ENCODE measurements at regions not wholly inside any gene's neighbourhood (a gene's known extent, or its start where the extent isn't known, plus 50 kb on each side); places are given as distances from the start of the nearest gene placed in this dataset.
"Not testable (repeated sequence)": the region's sequence is repeated elsewhere in the genome, so short reads cannot be mapped to it uniquely, and the experiment has no call there.

- no peak for DNase-seq (ENCODE audit: low spot score)
These were observed 414.1 kb downstream of the BRD1 start for GRCh38 chr22:49413551-49413950.

GRCh38 chr22:49413146-49413545, 414.5 kb downstream of the BRD1 start:
- no peak for DNase-seq (ENCODE audit: low spot score)

DNA sequence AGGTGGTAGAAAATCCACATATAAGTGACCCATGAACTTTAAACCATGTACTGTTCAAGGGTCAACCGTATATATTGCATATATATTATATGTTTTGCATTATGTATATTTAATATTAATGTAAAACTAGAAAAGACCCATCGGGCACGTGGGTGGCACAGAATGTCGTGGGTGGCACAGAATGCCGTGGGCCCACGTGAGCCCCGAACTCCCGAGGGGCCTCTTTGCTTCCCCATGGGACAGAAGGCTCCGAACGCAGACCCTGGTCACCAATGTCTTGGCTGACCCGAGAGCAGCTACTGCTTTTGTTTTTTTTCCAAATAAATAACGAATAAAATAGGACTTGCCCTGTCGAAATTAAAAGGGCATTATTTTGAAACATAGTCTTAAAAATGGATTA, 415.4 kb downstream of the BRD1 start:
- DNase-seq (ENCODE audit: low spot score), result no peak

DNA sequence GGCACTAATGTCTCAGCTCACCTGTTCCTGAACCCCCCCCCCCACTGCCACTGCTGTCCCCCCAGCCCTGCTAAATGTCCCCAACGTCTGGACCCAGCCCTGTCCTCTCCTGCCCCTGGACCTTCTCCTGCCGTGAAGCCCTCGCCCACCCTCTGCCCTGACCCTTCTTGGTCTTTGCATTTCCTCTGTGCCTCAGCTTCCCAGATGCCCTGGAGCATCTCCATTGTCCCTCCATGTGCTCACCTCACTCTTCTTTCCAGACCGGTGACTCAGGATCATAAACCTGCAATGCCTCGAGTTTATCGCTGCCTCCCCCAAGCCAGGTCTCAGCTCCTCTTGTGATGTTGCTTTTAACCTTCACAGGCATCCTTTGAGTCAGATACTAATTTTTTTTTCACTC, 416.4 kb downstream of the BRD1 start:
- DNase-seq (ENCODE audit: low spot score), result no peak

GRCh38 chr22:49408102-49408836, 419.4 kb downstream of the BRD1 start:
- DNase-seq (ENCODE audit: low spot score), result no peak

GRCh38 chr22:49406879-49407587, 420.6 kb downstream of the BRD1 start:
- DNase-seq (ENCODE audit: low spot score), result no peak

DNA sequence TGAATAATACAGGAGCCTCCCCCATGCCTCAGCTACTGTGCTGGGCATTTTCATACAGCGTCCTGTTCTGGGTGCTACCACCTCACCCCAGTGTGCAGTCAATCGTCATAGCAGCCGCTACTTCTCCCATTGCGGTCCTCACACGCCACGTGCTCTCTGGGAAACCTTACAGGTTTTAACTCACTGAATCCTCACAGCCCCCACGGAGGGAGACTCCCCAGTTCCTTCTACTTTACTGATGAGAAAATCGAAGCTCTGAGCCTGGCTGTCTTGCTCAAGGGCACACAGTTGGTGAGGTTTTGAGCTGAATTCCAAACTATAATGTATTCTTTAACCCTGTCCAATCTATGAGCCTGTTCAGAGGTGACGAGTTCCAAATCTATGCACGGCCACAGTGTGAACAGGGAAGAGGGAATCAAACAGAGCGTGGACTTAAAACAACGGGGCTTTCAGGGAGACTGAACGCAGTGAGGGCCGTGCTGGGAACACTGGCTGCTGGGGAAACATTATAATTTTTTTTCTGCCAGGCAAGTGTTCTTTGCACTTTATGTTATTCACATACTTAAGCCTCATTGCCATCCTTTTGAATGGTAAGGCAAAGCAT, 421.5 kb downstream of the BRD1 start:
- no peak for DNase-seq (ENCODE audit: low spot score)

GRCh38 chr22:49405590-49405989, 422.1 kb downstream of the BRD1 start:
- DNase-seq (ENCODE audit: low spot score), result no peak

GRCh38 chr22:49404576-49405241, 423.0 kb downstream of the BRD1 start:
- DNase-seq (ENCODE audit: low spot score), result no peak

GRCh38 chr22:49404020-49404419, 423.7 kb downstream of the BRD1 start:
- no peak for DNase-seq (ENCODE audit: low spot score)

- DNase-seq (ENCODE audit: low spot score), result no peak
These were observed 424.6 kb downstream of the BRD1 start for GRCh38 chr22:49403102-49403501.

- DNase-seq (ENCODE audit: low spot score), result no peak
These were observed 425.5 kb downstream of the BRD1 start for GRCh38 chr22:49402169-49402568.

- DNase-seq (ENCODE audit: low spot score), result no peak
These were observed 426.6 kb downstream of the BRD1 start for GRCh38 chr22:49400941-49401598.

DNA sequence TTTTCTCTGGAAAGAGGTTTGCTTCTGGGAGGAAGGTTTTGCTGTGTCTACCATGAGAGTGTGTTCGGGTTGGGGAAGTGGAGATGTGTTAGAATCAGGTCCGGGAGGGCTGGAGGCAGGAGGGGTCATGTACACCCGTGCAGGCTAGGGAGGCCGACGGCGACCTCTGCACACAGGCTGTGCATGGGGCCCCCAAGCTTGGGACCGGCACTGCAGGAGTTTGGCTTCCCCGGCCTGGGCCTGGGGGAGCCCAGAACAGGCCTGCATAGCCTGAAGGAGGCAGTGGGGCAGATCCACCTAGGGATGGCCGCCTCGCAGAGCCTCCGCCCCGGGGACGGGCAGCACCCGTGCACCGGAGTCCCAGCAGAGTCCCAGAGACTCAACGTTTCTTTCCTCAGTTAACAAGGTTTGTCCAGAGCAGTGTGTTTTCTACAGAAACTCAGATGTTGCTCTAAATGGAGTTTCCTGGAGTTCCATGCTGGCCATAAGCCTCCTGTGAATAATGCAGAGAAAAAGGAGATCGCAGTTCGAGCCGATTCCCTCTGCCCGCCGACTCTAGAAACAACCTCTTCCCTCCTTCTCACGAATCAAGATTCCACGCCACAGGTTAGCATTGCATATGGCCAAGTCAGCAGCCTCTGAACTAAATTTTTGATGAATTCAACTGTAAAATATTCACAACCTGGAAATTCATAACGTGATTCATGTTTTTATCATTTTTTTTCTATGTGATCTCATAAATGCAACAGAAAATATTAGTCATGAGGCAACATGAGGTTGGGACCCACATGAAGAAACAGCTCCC, 427.3 kb downstream of the BRD1 start:
- DNase-seq (ENCODE audit: low spot score), result no peak

DNA sequence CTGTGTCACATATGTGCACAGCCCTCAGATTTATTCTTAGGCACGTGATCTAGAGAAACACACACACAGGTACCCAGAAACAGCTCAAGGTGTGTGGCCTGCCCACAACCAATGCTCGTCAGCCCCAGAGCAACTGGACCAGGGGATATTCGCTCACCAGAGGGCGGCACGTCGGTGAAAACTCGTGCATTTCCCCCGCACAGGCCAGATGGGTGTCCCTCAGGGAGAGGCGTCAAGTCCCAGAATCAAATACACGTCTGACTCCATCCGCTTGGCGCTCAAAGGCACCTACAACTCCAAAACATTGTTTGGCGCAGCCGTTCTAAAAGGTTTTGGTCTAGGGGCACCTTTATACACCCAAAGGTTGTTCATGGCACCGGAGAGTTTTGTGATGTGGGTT, 429.0 kb downstream of the BRD1 start:
- DNase-seq (ENCODE audit: low spot score), result no peak

DNA sequence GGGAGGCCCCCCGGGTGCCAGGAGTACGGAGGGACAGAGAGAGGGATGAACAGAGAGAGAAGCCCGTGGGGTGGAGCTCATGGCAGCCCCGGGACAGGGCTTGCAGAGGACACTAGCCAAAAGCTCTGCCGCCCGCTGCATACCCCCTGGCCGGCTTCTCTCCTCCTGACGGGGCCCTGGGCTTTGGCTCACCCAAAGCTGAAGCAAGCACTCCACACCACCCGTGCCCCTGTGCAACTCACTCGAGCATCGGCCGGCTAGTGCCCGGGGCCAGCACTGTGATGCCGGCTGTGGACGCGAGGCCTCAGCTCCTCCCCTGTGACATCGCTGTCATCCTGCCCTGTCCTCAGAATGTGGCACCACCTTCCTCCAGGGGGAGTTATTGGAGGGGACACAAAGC, 429.6 kb downstream of the BRD1 start:
- DNase-seq (ENCODE audit: low spot score), result no peak

DNA sequence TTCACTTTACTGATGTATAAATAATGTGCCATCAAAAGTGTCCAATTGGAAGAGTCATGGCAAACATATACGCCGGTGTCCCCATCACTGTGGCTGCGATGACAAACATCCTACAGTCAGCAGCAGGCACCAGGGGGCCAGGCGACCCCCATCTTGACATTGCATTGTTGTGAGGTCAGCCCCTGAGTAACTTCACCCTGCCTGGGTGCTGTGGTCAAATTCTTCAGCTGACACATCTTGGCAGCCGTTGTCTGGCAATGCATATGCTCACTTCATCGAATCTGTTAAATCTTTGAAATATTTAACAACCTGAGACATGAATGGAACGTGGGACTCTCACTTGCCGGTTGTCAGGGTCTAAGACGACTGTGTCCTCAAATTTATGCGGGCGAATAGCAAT, 430.9 kb downstream of the BRD1 start:
- DNase-seq (ENCODE audit: low spot score), result no peak

DNA sequence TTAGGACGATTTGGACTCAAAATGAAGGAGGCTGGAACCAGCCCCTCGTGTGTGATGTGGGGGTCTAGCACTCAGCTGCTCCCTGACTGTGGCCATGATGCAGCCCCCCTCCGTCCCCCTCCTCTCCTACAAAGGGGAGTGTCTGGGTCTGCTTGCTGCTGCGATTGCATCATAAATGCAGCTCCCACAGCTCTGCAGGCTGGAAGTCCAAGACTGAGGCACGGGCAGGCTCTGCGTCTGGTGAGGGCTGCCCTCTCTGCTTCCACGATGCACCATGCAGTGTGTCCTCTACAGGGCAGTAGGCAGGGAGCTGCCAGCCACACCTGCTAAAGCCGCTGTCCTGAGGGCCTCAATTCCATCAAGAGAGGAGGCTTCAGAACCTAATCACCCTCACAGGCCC, 432.1 kb downstream of the BRD1 start:
- DNase-seq (ENCODE audit: low spot score), result no peak

DNA sequence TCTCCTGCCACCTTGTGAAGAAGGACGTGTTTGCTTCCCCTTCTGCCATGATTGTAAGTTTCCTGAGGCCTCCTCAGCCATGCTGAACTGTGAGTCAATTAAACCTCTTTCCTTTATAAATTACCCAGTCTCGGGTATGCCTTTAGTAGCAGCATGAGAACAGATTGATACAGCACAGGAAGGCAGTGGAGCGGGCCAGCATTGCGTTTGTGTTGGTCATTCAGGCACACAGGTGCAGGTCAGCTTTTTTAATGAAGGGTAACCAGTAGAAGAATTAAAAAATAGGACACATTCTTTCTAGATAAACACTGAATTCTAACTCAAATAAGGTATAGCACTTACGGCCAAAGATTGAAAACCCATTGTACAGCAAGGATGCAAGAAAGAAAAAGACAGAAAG, 432.6 kb downstream of the BRD1 start:
- DNase-seq (ENCODE audit: low spot score), result not testable (repeated sequence)

GRCh38 chr22:49394116-49394785, 433.4 kb downstream of the BRD1 start:
- no peak for DNase-seq (ENCODE audit: low spot score)

DNA sequence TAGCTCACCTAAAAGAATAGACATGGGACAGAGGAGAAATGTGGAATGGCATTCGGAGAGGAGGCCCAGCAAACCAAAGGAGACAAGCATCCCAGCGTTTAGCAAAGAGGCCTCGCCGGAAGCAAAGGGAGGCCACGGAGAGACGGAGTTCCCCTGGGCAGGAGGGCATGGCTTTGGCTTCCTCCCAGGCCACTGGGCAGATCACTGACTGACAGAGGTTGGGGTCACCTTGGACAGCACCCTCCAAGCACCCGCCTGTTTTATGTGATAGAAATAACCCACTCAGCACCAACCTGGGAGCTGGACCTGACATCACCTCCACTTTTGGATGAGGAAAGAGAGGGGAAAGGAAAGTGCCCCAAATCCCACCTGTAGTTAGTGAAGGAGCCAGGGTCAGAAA, 434.1 kb downstream of the BRD1 start:
- DNase-seq (ENCODE audit: low spot score), result no peak
